HG02943 (cell line): ENCODE measurements at regions not wholly inside any gene's neighbourhood (a gene's known extent, or its start where the extent isn't known, plus 50 kb on each side); places are given as distances from the start of the nearest gene placed in this dataset.

Experiments
- ATAC-seq: cut with Tn5 transposase; IDR thresholded peaks from one replicate; pipeline ENCODE4 v1.9.1; 2021; ENCODE audit warnings: mild to moderate bottlenecking, low read depth, moderate library complexity; ENCODE audit not compliant: unreplicated experiment

GRCh38 chr1:24992761-24993211 lies 62.7 kb upstream of the RUNX3 start:
- no peak for ATAC-seq

- no peak for ATAC-seq
Measured at GRCh38 chr1:24992124-24992760, 62.2 kb upstream of the RUNX3 start.

- no peak for ATAC-seq
Measured at GRCh38 chr1:24991697-24992096, 61.6 kb upstream of the RUNX3 start.

GRCh38 chr1:24990779-24991641 lies 60.9 kb upstream of the RUNX3 start:
- ATAC-seq = no peak

GRCh38 chr1:24990136-24990535 lies 60.1 kb upstream of the RUNX3 start:
- ATAC-seq = no peak

GRCh38 chr1:24989082-24989481 lies 59.0 kb upstream of the RUNX3 start:
- ATAC-seq = no peak

- ATAC-seq = no peak
Measured at GRCh38 chr1:24988558-24988912, 58.5 kb upstream of the RUNX3 start.

- no peak for ATAC-seq
Measured at GRCh38 chr1:24987875-24988557, 57.9 kb upstream of the RUNX3 start.

- no peak for ATAC-seq
Measured at GRCh38 chr1:24987424-24987823, 57.3 kb upstream of the RUNX3 start.

- no peak for ATAC-seq
Measured at GRCh38 chr1:24986372-24986965, 56.4 kb upstream of the RUNX3 start.

- ATAC-seq = no peak
Measured at GRCh38 chr1:24985737-24986136, 55.7 kb upstream of the RUNX3 start.

- no peak for ATAC-seq
Measured at GRCh38 chr1:24984800-24985522, 54.9 kb upstream of the RUNX3 start.

- no peak for ATAC-seq
Measured at GRCh38 chr1:24984300-24984699, 54.2 kb upstream of the RUNX3 start.

- no peak for ATAC-seq
Measured at GRCh38 chr1:24983006-24983680, 53.1 kb upstream of the RUNX3 start.

GRCh38 chr1:24981631-24982005 lies 51.5 kb upstream of the RUNX3 start:
- no peak for ATAC-seq

GRCh38 chr1:24980836-24981630 lies 51.0 kb upstream of the RUNX3 start:
- no peak for ATAC-seq
